Activated CD4-positive, alpha-beta T cell treated with anti-CD3 and anti-CD28 coated beads, Interleukin-2, amount 10 ng/mL, durations not matched to agents 7 days and 5 days (primary cell): ENCODE measurements at regions not wholly inside any gene's neighbourhood (a gene's known extent, or its start where the extent isn't known, plus 50 kb on each side); places are given as distances from the start of the nearest gene placed in this dataset.
"Not testable (repeated sequence)": the region's sequence is repeated elsewhere in the genome, so short reads cannot be mapped to it uniquely, and the experiment has no call there.

Experiments
- CTCF ChIA-PET: fragments of 350-600 bp; sonication (Branson Sonifier 250); formaldehyde crosslinking; loops from one replicate; lab custom pipeline; 2021; ENCODE audit warnings: antibody characterized with exemption; lab: Charles Lee
- POLR2A ChIA-PET: fragments of 350-600 bp; sonication (Branson Sonifier 250); formaldehyde crosslinking; loops from one replicate; lab custom pipeline; 2021; ENCODE audit warnings: antibody characterized with exemption; lab: Charles Lee
- DNase-seq: peaks from one replicate; pipeline ENCODE4 v3.0.0-alpha.2; 2020
- H3K27ac Mint-ChIP-seq: one replicate; pipeline ENCODE4 v1.8.0; 2021; ENCODE audit warnings: mild to moderate bottlenecking, moderate library complexity, mixed read lengths
- H3K27me3 Mint-ChIP-seq: one replicate; pipeline ENCODE4 v1.8.0; 2021; ENCODE audit warnings: mixed read lengths
- H3K36me3 Mint-ChIP-seq: one replicate; pipeline ENCODE4 v1.8.0; 2021; ENCODE audit warnings: low read depth, mixed read lengths
- H3K4me1 Mint-ChIP-seq: one replicate; pipeline ENCODE4 v1.8.0; 2021; ENCODE audit warnings: mixed read lengths
- H3K4me3 Mint-ChIP-seq: one replicate; pipeline ENCODE4 v1.8.0; 2021; ENCODE audit warnings: mild to moderate bottlenecking, moderate library complexity, mixed read lengths
- H3K9me3 Mint-ChIP-seq: one replicate; pipeline ENCODE4 v1.8.0; 2021; ENCODE audit warnings: mixed read lengths

GRCh38 chr14:45949479-45949878, 696.5 kb upstream of the MIS18BP1 start:
- POLR2A ChIA-PET, result no interaction called here
- Mint-ChIP-seq H3K27ac (no peak overlapping the region), H3K4me3 (no peak overlapping the region), H3K27me3 (no peaks in the 10 kb centered on the region), H3K4me1 (no peaks in the 10 kb centered on the region), H3K9me3 (no peaks in the 10 kb centered on the region), H3K36me3 (no peaks in the 10 kb centered on the region)
- CTCF ChIA-PET, result no interaction called here
- no peak for DNase-seq

GRCh38 chr14:45947830-45948229, 694.8 kb upstream of the MIS18BP1 start:
- CTCF ChIA-PET, result no interaction called here
- H3K4me1 Mint-ChIP-seq, result no peaks in the 10 kb centered on the region

DNA sequence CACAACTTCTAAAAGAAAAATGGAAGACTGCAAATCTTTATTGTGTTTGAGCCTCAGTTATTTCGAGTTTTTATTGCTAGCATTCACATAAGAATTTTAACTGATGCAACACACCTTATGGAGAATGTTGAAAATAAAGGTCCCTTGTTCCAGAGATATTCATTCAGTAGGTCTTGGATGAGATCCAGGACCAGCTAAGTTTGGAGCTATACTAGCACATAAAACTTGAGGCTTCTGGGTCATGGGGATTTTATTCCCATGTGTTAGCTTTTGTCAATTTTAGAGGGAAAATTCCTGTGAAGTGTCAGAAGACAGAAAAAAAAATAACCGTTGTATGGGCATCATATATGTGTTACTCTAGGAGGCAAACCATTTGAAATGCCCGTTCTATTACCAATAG, 693.2 kb upstream of the MIS18BP1 start:
- Mint-ChIP-seq H3K27ac (no peak overlapping the region), H3K9me3 (peaks cover 1% of the 10 kb centered on the region), H3K4me3 (no peak overlapping the region), H3K4me1 (no peaks in the 10 kb centered on the region), H3K27me3 (no peaks in the 10 kb centered on the region), H3K36me3 (no peaks in the 10 kb centered on the region)
- ChIA-PET POLR2A (no interaction called here), CTCF (no interaction called here)
- no peak for DNase-seq

More at GRCh38 chr14:45947830-45948229, 694.8 kb upstream of the MIS18BP1 start:
- no peaks in the 10 kb centered on the region for H3K9me3 Mint-ChIP-seq
- DNase-seq, result no peak
- H3K36me3 Mint-ChIP-seq, result no peaks in the 10 kb centered on the region
- H3K27me3 Mint-ChIP-seq, result no peaks in the 10 kb centered on the region
- H3K4me3 Mint-ChIP-seq, result no peak overlapping the region
- no peak overlapping the region for H3K27ac Mint-ChIP-seq
- POLR2A ChIA-PET, result no interaction called here

DNA sequence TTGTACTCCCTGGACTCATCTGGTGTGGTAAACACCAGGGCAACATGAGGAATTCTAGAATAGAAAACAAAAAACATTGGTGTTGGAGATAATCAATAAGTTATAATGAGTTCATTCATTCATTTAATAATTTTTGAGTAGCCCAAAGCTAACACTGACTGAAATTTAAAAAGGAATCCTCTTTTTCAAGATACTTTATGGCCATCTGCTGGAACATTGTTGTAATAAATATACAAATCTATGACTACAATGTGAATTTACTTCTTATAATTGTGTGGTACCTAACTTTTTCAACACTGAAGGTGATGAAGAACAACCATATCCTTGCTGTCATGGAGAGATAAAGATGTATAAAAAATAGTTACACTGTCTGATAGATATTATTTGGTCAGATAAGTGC, 687.3 kb upstream of the MIS18BP1 start:
- Mint-ChIP-seq H3K4me3 (no peak overlapping the region), H3K27ac (no peak overlapping the region), H3K9me3 (peaks cover 11% of the 10 kb centered on the region), H3K27me3 (no peaks in the 10 kb centered on the region), H3K36me3 (no peaks in the 10 kb centered on the region), H3K4me1 (no peaks in the 10 kb centered on the region)
- POLR2A ChIA-PET, result no interaction called here
- CTCF ChIA-PET, result no interaction called here
- DNase-seq, result no peak

DNA sequence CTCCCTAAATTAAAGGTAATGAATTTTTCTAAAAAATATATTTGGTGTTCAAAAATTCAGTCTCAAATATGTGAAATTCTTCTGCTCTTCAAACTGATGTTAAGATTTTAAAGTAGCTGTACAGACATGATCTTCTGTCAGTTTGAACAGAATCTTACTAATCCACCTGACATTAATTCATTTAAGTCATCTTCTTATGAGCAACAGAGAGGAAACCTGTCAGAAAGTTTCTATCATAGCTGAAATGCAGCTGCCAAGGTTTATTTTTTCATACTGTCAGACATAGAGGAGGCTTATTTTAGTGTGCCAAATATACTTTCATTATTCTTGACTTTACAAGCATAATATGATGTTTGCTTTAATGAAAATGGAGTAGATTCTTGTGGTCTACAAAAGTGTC, 686.6 kb upstream of the MIS18BP1 start:
- ChIA-PET CTCF (no interaction called here), POLR2A (no interaction called here)
- no peaks in the 10 kb centered on the region for H3K36me3 Mint-ChIP-seq
- no peak overlapping the region for H3K27ac Mint-ChIP-seq
- no peak overlapping the region for H3K4me3 Mint-ChIP-seq
- no peaks in the 10 kb centered on the region for H3K27me3 Mint-ChIP-seq
- H3K9me3 Mint-ChIP-seq, result peaks cover 11% of the 10 kb centered on the region
- H3K4me1 Mint-ChIP-seq, result no peaks in the 10 kb centered on the region
- no peak for DNase-seq

DNA sequence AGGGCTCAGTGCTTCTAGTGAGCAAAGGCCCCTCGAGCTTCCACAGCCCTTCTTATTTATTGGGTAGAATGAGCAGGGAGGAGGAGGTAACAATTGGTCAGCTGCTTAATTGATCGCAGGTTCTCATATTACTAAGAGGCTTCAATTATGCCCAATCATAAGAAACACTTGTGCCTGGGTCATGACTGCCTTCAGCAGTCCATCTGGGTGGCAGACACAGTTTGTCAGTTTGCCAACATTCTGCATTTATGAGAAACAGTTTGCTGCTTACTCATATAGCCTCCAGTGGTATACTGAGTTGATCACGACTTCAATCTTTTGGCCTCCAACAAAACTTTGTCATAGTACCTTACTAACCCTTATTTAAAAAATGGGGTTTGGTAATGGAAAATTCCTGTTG, 667.0 kb upstream of the MIS18BP1 start:
- H3K36me3 Mint-ChIP-seq, H3K27me3 Mint-ChIP-seq, POLR2A ChIA-PET, H3K4me3 Mint-ChIP-seq, H3K9me3 Mint-ChIP-seq, DNase-seq, H3K27ac Mint-ChIP-seq, H3K4me1 Mint-ChIP-seq: not testable (repeated sequence)
- CTCF ChIA-PET, result interaction anchor here (0.6 kb wide), 1 partner anchor 1790 kb away, joined by 3 read pairs; no protein-coding TSS in a partner anchor

DNA sequence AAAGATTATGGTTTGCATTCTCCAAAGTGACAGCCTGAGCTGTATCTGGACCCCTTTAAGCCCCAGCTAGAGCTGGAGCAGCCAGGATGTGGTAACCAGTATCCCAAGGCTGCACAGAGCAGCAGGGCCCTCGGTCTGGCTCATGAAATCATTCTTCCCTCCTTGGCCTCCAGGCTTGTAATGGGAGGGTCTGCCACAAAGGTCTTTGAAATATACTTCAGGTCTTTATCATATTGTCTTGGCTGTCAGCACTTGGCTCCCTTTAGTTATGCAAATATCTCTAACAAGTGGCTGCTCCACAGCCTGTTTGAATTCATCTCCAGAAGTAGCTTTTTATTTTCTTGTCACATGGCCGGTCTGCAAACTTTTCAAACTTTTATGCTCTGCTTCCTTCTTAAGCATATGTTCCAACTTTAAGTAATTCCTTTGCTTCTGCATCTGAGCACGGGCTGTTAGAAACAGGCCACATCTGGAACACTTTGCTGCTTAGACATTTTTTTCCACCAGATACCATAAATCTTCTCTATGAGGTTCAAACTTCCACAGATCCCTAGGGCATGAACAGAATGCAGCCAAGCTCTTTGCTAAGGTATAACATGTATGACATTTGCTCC, 663.4 kb upstream of the MIS18BP1 start:
- POLR2A ChIA-PET, result no interaction called here
- CTCF ChIA-PET, result no interaction called here
- H3K4me1 Mint-ChIP-seq, result no peaks in the 10 kb centered on the region
- no peak overlapping the region for H3K4me3 Mint-ChIP-seq
- H3K9me3 Mint-ChIP-seq, result peaks cover 2% of the 10 kb centered on the region
- no peaks in the 10 kb centered on the region for H3K27me3 Mint-ChIP-seq
- DNase-seq, result no peak
- H3K36me3 Mint-ChIP-seq, result no peaks in the 10 kb centered on the region
- H3K27ac Mint-ChIP-seq, result no peak overlapping the region

- ChIA-PET CTCF (no interaction called here), POLR2A (no interaction called here)
- no peaks in the 10 kb centered on the region for H3K4me1 Mint-ChIP-seq
- H3K27ac Mint-ChIP-seq, result no peak overlapping the region
- H3K36me3 Mint-ChIP-seq, result no peaks in the 10 kb centered on the region
- peaks cover 2% of the 10 kb centered on the region for H3K9me3 Mint-ChIP-seq
- H3K4me3 Mint-ChIP-seq, result no peak overlapping the region
- no peaks in the 10 kb centered on the region for H3K27me3 Mint-ChIP-seq
- no peak for DNase-seq
Observed at GRCh38 chr14:45907782-45908181, 654.8 kb upstream of the MIS18BP1 start.

- no peaks in the 10 kb centered on the region for H3K4me1 Mint-ChIP-seq
- CTCF ChIA-PET, result interaction anchor here (0.7 kb wide), 1 partner anchor 12 kb away, joined by 3 read pairs; no protein-coding TSS in a partner anchor
- POLR2A ChIA-PET, result no interaction called here
- no peak overlapping the region for H3K4me3 Mint-ChIP-seq
- H3K36me3 Mint-ChIP-seq, result no peaks in the 10 kb centered on the region
- peaks cover 2% of the 10 kb centered on the region for H3K9me3 Mint-ChIP-seq
- no peaks in the 10 kb centered on the region for H3K27me3 Mint-ChIP-seq
- DNase-seq, result no peak
- H3K27ac Mint-ChIP-seq, result no peak overlapping the region
Observed at GRCh38 chr14:45906257-45906656, 653.3 kb upstream of the MIS18BP1 start.

- H3K4me1 Mint-ChIP-seq, result no peaks in the 10 kb centered on the region
- H3K9me3 Mint-ChIP-seq, result peaks cover 2% of the 10 kb centered on the region
- no peaks in the 10 kb centered on the region for H3K36me3 Mint-ChIP-seq
- no peak overlapping the region for H3K4me3 Mint-ChIP-seq
- ChIA-PET CTCF (interaction anchor here (0.7 kb wide), 1 partner anchor 13 kb away, joined by 3 read pairs; no protein-coding TSS in a partner anchor), POLR2A (no interaction called here)
- no peaks in the 10 kb centered on the region for H3K27me3 Mint-ChIP-seq
- DNase-seq, result no peak
- H3K27ac Mint-ChIP-seq, result no peak overlapping the region
Observed at GRCh38 chr14:45905672-45906071, 652.7 kb upstream of the MIS18BP1 start.

DNA sequence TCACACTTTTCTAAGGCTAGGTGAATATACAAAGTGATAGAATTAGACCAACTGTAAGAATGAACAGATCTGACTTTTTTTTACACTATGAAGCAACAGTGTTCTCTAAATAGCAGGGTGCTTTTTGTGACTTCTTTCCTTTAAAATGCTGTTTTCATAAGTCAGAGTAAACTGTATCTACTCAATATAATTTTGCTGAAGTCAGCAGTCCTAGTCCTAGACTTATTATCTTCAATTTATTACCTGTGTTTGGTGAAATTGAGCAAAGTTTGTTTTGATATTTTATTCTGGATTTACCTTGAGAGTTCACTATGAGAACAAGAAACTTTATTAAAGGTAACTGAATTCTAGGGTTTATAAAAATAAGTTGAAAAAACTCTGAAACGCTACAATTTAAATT, 651.3 kb upstream of the MIS18BP1 start:
- no peak for DNase-seq
- CTCF ChIA-PET, result no interaction called here

GRCh38 chr14:45902241-45902640, 649.2 kb upstream of the MIS18BP1 start:
- no peak for DNase-seq
- H3K36me3 Mint-ChIP-seq, result no peaks in the 10 kb centered on the region
- H3K27me3 Mint-ChIP-seq, result no peaks in the 10 kb centered on the region
- ChIA-PET POLR2A (no interaction called here), CTCF (no interaction called here)
- no peak overlapping the region for H3K4me3 Mint-ChIP-seq
- H3K27ac Mint-ChIP-seq, result no peak overlapping the region
- H3K4me1 Mint-ChIP-seq, result no peaks in the 10 kb centered on the region
- H3K9me3 Mint-ChIP-seq, result peaks cover 3% of the 10 kb centered on the region

More for the DNA sequence above, 651.3 kb upstream of the MIS18BP1 start:
- POLR2A ChIA-PET, result no interaction called here
- Mint-ChIP-seq H3K27ac (no peak overlapping the region), H3K4me3 (no peak overlapping the region), H3K4me1 (no peaks in the 10 kb centered on the region), H3K27me3 (no peaks in the 10 kb centered on the region), H3K9me3 (no peaks in the 10 kb centered on the region), H3K36me3 (no peaks in the 10 kb centered on the region)

DNA sequence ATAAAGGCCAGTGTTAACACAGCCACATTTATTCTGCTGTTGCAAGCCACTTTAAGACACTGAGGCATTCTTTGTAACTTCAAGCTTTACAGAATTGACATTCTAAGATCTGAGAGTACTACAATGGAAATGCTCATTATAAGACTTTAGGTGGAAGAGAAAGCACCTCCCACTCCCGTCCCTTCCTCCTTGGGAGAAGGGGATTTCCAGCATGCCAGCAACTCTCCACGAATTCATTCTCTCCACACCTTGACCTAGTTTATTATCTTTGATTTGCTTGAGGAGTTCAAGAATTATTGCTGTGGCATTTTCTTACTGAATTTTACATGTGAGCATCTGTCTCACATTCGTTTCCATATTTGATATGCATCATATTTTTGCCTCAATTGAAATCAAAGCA, 644.4 kb upstream of the MIS18BP1 start:
- H3K4me1 Mint-ChIP-seq, result no peaks in the 10 kb centered on the region
- no peak overlapping the region for H3K4me3 Mint-ChIP-seq
- no peak overlapping the region for H3K27ac Mint-ChIP-seq
- no peak for DNase-seq
- H3K9me3 Mint-ChIP-seq, result peaks cover 4% of the 10 kb centered on the region
- ChIA-PET POLR2A (no interaction called here), CTCF (no interaction called here)
- no peaks in the 10 kb centered on the region for H3K36me3 Mint-ChIP-seq
- H3K27me3 Mint-ChIP-seq, result no peaks in the 10 kb centered on the region

GRCh38 chr14:45893127-45893526, 640.1 kb upstream of the MIS18BP1 start:
- no peak for DNase-seq
- H3K27ac Mint-ChIP-seq, result no peak overlapping the region
- H3K36me3 Mint-ChIP-seq, result no peaks in the 10 kb centered on the region
- H3K27me3 Mint-ChIP-seq, result no peaks in the 10 kb centered on the region
- POLR2A ChIA-PET, result no interaction called here
- H3K4me1 Mint-ChIP-seq, result no peaks in the 10 kb centered on the region
- peaks cover 14% of the 10 kb centered on the region for H3K9me3 Mint-ChIP-seq
- H3K4me3 Mint-ChIP-seq, result no peak overlapping the region
- CTCF ChIA-PET, result no interaction called here
